WTC11 (cell line): ENCODE measurements at regions not wholly inside any gene's neighbourhood (a gene's known extent, or its start where the extent isn't known, plus 50 kb on each side); places are given as distances from the start of the nearest gene placed in this dataset.

ENCODE experiments used
- ATAC-seq: fragments of 200-7000 bp; cut with Tn5 transposase; 2 replicates; pipeline ENCODE4 v1.10.0; 2021; ENCODE audit warnings: mild to moderate bottlenecking, moderate library complexity
- CTCF ChIA-PET: fragments of 300-600 bp; sonication (Branson Sonifier 250); formaldehyde crosslinking; loops from one replicate; lab custom pipeline; 2021; ENCODE audit warnings: antibody characterized with exemption; lab: Charles Lee
- POLR2A ChIA-PET: fragments of 350-600 bp; sonication (Branson Sonifier 250); formaldehyde crosslinking; loops from one replicate; lab custom pipeline; 2021; ENCODE audit warnings: antibody characterized with exemption; lab: Charles Lee
- DNase-seq: peaks from one replicate; pipeline ENCODE4 v3.0.0; 2021; ENCODE audit warnings: low spot score
- H3K27ac Mint-ChIP-seq: 2 replicates; pipeline ENCODE4 v1.8.0; 2021; ENCODE audit warnings: mixed read lengths
- H3K27me3 Mint-ChIP-seq: 2 replicates; pipeline ENCODE4 v1.8.0; 2021; ENCODE audit warnings: low read depth, mild to moderate bottlenecking, moderate library complexity, mixed read lengths
- H3K36me3 Mint-ChIP-seq: 2 replicates; pipeline ENCODE4 v1.8.0; 2021; ENCODE audit warnings: mixed read lengths
- H3K4me1 Mint-ChIP-seq: 2 replicates; pipeline ENCODE4 v1.8.0; 2022; ENCODE audit warnings: mixed read lengths
- H3K4me3 Mint-ChIP-seq: 2 replicates; pipeline ENCODE4 v1.8.0; 2021; ENCODE audit warnings: mild to moderate bottlenecking, moderate library complexity, mixed read lengths
- H3K9me3 Mint-ChIP-seq: 2 replicates; pipeline ENCODE4 v1.8.0; 2021; ENCODE audit warnings: mixed read lengths
- ATF2 ChIP-seq: sonication (generic); formaldehyde crosslinking; IDR thresholded peaks from 2 replicates; pipeline ENCODE4 v1.8.1; 2022; ENCODE audit warnings: low read depth, missing genetic modification reagents, borderline replicate concordance
- CBFB ChIP-seq: sonication (generic); formaldehyde crosslinking; IDR thresholded peaks from 2 replicates; pipeline ENCODE4 v1.8.1; 2022; ENCODE audit warnings: mild to moderate bottlenecking, low read depth, missing genetic modification reagents
- CREM ChIP-seq: sonication (generic); formaldehyde crosslinking; IDR thresholded peaks from 2 replicates; pipeline ENCODE4 v1.8.1; 2022; ENCODE audit warnings: mild to moderate bottlenecking, missing genetic modification reagents, moderate library complexity
- E2F5 ChIP-seq: sonication (generic); formaldehyde crosslinking; IDR thresholded peaks from 2 replicates; pipeline ENCODE4 v1.8.1; 2022; ENCODE audit warnings: mild to moderate bottlenecking, moderate library complexity, missing genetic modification reagents
- EMX1 ChIP-seq: fragments of 250-450 bp; sonication (Bioruptor Pico); IDR thresholded peaks from 2 replicates; pipeline ENCODE4 v1.8.0; 2021; ENCODE audit warnings: mild to moderate bottlenecking
- ERG ChIP-seq: fragments of 250-450 bp; sonication (Bioruptor Pico); IDR thresholded peaks from 2 replicates; pipeline ENCODE4 v1.8.0; 2021; ENCODE audit warnings: mild to moderate bottlenecking
- ESRRA ChIP-seq: sonication (generic); formaldehyde crosslinking; IDR thresholded peaks from 2 replicates; pipeline ENCODE4 v1.8.1; 2022; ENCODE audit warnings: mild to moderate bottlenecking, missing genetic modification reagents, borderline replicate concordance
- FOXJ3 ChIP-seq: sonication (generic); formaldehyde crosslinking; IDR thresholded peaks from 2 replicates; pipeline ENCODE4 v1.9.0; 2021; ENCODE audit warnings: missing genetic modification reagents, mild to moderate bottlenecking, borderline replicate concordance
- FOXP1 ChIP-seq: sonication (generic); formaldehyde crosslinking; IDR thresholded peaks from 2 replicates; pipeline ENCODE4 v1.8.0; 2022; ENCODE audit warnings: missing genetic modification reagents, mild to moderate bottlenecking, moderate library complexity, borderline replicate concordance
- GABPB1 ChIP-seq: sonication (generic); formaldehyde crosslinking; IDR thresholded peaks from 2 replicates; pipeline ENCODE4 v1.8.1; 2023; ENCODE audit warnings: mild to moderate bottlenecking, missing genetic modification reagents
- GTF2I ChIP-seq: fragments of 250-450 bp; sonication (Bioruptor Pico); conservative IDR thresholded peaks from 2 replicates; pipeline ENCODE4 v1.4.0; 2021; ENCODE audit warnings: mild to moderate bottlenecking
- IRF2 ChIP-seq: sonication (generic); formaldehyde crosslinking; IDR thresholded peaks from 2 replicates; pipeline ENCODE4 v1.8.0; 2022; ENCODE audit warnings: low read depth, missing genetic modification reagents, borderline replicate concordance
- KAT7 ChIP-seq: sonication (generic); formaldehyde crosslinking; IDR thresholded peaks from 2 replicates; pipeline ENCODE4 v1.8.1; 2023; ENCODE audit warnings: missing genetic modification reagents, mild to moderate bottlenecking, borderline replicate concordance
- NFATC4 ChIP-seq: fragments of 250-450 bp; sonication (Bioruptor Pico); IDR thresholded peaks from 2 replicates; pipeline ENCODE4 v1.9.0; 2021; ENCODE audit warnings: mild to moderate bottlenecking
- NFE2L1 ChIP-seq: sonication (generic); formaldehyde crosslinking; IDR thresholded peaks from 2 replicates; pipeline ENCODE4 v1.8.1; 2023; ENCODE audit warnings: missing genetic modification reagents
- NR1H2 ChIP-seq: sonication (generic); formaldehyde crosslinking; IDR thresholded peaks from 2 replicates; pipeline ENCODE4 v1.9.0; 2021; ENCODE audit warnings: mild to moderate bottlenecking, moderate library complexity, missing genetic modification reagents
- NR2C2 ChIP-seq: sonication (generic); formaldehyde crosslinking; IDR thresholded peaks from 2 replicates; pipeline ENCODE4 v1.8.0; 2022; ENCODE audit warnings: mild to moderate bottlenecking, missing genetic modification reagents
- NR3C1 ChIP-seq: sonication (generic); formaldehyde crosslinking; conservative IDR thresholded peaks from 2 replicates; pipeline ENCODE4 v1.8.1; 2023; ENCODE audit warnings: low read depth, mild to moderate bottlenecking, missing genetic modification reagents
- RORB ChIP-seq: fragments of 250-450 bp; sonication (Bioruptor Pico); IDR thresholded peaks from 2 replicates; pipeline ENCODE4 v1.9.0; 2021; ENCODE audit warnings: mild to moderate bottlenecking
- SMAD3 ChIP-seq: sonication (generic); formaldehyde crosslinking; IDR thresholded peaks from 2 replicates; pipeline ENCODE4 v1.8.0; 2022; ENCODE audit warnings: missing genetic modification reagents, mild to moderate bottlenecking, borderline replicate concordance
- SMAD4 ChIP-seq: sonication (generic); formaldehyde crosslinking; IDR thresholded peaks from 2 replicates; pipeline ENCODE4 v1.8.0; 2022; ENCODE audit warnings: mild to moderate bottlenecking, missing genetic modification reagents
- SP1 ChIP-seq: sonication (generic); formaldehyde crosslinking; conservative IDR thresholded peaks from 2 replicates; pipeline ENCODE4 v1.8.1; 2022; ENCODE audit warnings: missing genetic modification reagents
- TCF7 ChIP-seq: sonication (generic); formaldehyde crosslinking; IDR thresholded peaks from 2 replicates; pipeline ENCODE4 v1.8.0; 2022; ENCODE audit warnings: mild to moderate bottlenecking, low read depth, missing genetic modification reagents, moderate library complexity
- TP53 ChIP-seq: sonication (generic); formaldehyde crosslinking; IDR thresholded peaks from 2 replicates; pipeline ENCODE4 v1.8.1; 2023; ENCODE audit warnings: mild to moderate bottlenecking, missing genetic modification reagents
- ZMAT4 ChIP-seq: fragments of 250-450 bp; sonication (Bioruptor Pico); IDR thresholded peaks from 2 replicates; pipeline ENCODE4 v1.9.0; 2021; ENCODE audit warnings: mild to moderate bottlenecking
- ZNF138 ChIP-seq: sonication (generic); formaldehyde crosslinking; conservative IDR thresholded peaks from 2 replicates; pipeline ENCODE4 v1.8.1; 2022; ENCODE audit warnings: mild to moderate bottlenecking, moderate library complexity, missing genetic modification reagents
- ZNF232 ChIP-seq: sonication (generic); formaldehyde crosslinking; IDR thresholded peaks from 2 replicates; pipeline ENCODE4 v1.8.0; 2022; ENCODE audit warnings: mild to moderate bottlenecking, missing genetic modification reagents
- ZNF396 ChIP-seq: fragments of 250-450 bp; sonication (Bioruptor Pico); IDR thresholded peaks from 2 replicates; pipeline ENCODE4 v1.8.0; 2021; ENCODE audit warnings: mild to moderate bottlenecking, moderate library complexity, borderline replicate concordance
- ZNF416 ChIP-seq: fragments of 250-450 bp; sonication (Bioruptor Pico); IDR thresholded peaks from 2 replicates; pipeline ENCODE4 v1.9.0; 2021; ENCODE audit warnings: mild to moderate bottlenecking, inconsistent platforms

GRCh38 chrX:4110964-4111363 lies 397.5 kb upstream of the PRKX start:
- no peak for TF ChIP-seq SP1 (CRISPR knock-in tag)
- no peak for TF ChIP-seq E2F5 (CRISPR knock-in tag)
- TF ChIP-seq GABPB1 (CRISPR knock-in tag) = no peak
- TF ChIP-seq TCF7 (CRISPR knock-in tag) = no peak
- TF ChIP-seq IRF2 = no peak
- no peak for TF ChIP-seq ZMAT4
- no peak for TF ChIP-seq ATF2 (CRISPR knock-in tag)
- TF ChIP-seq ZNF232 (CRISPR knock-in tag) = no peak
- TF ChIP-seq CREM = no peak
- no peak for TF ChIP-seq NFATC4 (CRISPR knock-in tag)
- no peak for TF ChIP-seq GTF2I (CRISPR knock-in tag)
- TF ChIP-seq EMX1 (CRISPR knock-in tag) = no peak
- ChIA-PET CTCF (interaction anchor here (0.7 kb wide), 1 partner anchor 9 kb away, joined by 3 read pairs; no protein-coding TSS in a partner anchor), POLR2A (no interaction called here)
- ATAC-seq (no peak), DNase-seq (no peak)
- H3K4me1 Mint-ChIP-seq = peaks cover 3% of the 10 kb centered on the region; the same call in 1 of the 2 replicates
- no peak overlapping the region for H3K4me3 Mint-ChIP-seq
- H3K27ac Mint-ChIP-seq = no peak overlapping the region
- no peaks in the 10 kb centered on the region for H3K27me3 Mint-ChIP-seq
- no peaks in the 10 kb centered on the region for H3K36me3 Mint-ChIP-seq
- H3K9me3 Mint-ChIP-seq = peaks cover 8% of the 10 kb centered on the region; the same call in 1 of the 2 replicates

- H3K4me1 Mint-ChIP-seq = peaks cover 6% of the 10 kb centered on the region
- DNase-seq = no peak
- no peak for ATAC-seq
- H3K36me3 Mint-ChIP-seq = no peaks in the 10 kb centered on the region
- TF ChIP-seq NR2C2 (CRISPR knock-in tag) (no peak), CBFB (CRISPR knock-in tag) (no peak), ZNF138 (no peak), NFE2L1 (CRISPR knock-in tag) (no peak), NR1H2 (CRISPR knock-in tag) (no peak), ZNF416 (CRISPR knock-in tag) (no peak), SMAD3 (CRISPR knock-in tag) (no peak), SMAD4 (CRISPR knock-in tag) (no peak), FOXP1 (CRISPR knock-in tag) (no peak), TP53 (CRISPR knock-in tag) (no peak)
- H3K27ac Mint-ChIP-seq = no peak overlapping the region
- ChIA-PET CTCF (no interaction called here), POLR2A (no interaction called here)
- no peaks in the 10 kb centered on the region; the same call in 1 of the 2 replicates for H3K27me3 Mint-ChIP-seq
- no peak overlapping the region for H3K4me3 Mint-ChIP-seq
- no peaks in the 10 kb centered on the region; the same call in 1 of the 2 replicates for H3K9me3 Mint-ChIP-seq
Measured at GRCh38 chrX:4094926-4095325, 381.5 kb upstream of the PRKX start.

GRCh38 chrX:4091046-4091760 lies 377.8 kb upstream of the PRKX start:
- Mint-ChIP-seq H3K27me3 (no peaks in the 10 kb centered on the region), H3K9me3 (no peaks in the 10 kb centered on the region), H3K4me3 (no peak overlapping the region), H3K27ac (no peak overlapping the region), H3K36me3 (no peaks in the 10 kb centered on the region), H3K4me1 (peaks cover 6% of the 10 kb centered on the region)
- CTCF ChIA-PET = no interaction called here
- DNase-seq (no peak), ATAC-seq (no peak)
- POLR2A ChIA-PET = no interaction called here
- TF ChIP-seq ESRRA (no peak), ZNF396 (CRISPR knock-in tag) (no peak), NR3C1 (CRISPR knock-in tag) (no peak), FOXJ3 (CRISPR knock-in tag) (no peak), ERG (no peak), KAT7 (CRISPR knock-in tag) (no peak), RORB (CRISPR knock-in tag) (no peak)
